Neuronal stem cell (in vitro differentiated cells): ENCODE measurements at regions not wholly inside any gene's neighbourhood (a gene's known extent, or its start where the extent isn't known, plus 50 kb on each side); places are given as distances from the start of the nearest gene placed in this dataset.

Source experiments
- DNase-seq: peaks from one replicate; pipeline ENCODE4 v3.0.0-alpha.2; 2013; ENCODE audit warnings: low spot score
- H2AFZ ChIP-seq: one replicate; pipeline ENCODE4 v1.6.1; 2013; ENCODE audit warnings: mild to moderate bottlenecking, low read length, inconsistent platforms
- H2AK5ac ChIP-seq: 2 replicates; pipeline ENCODE4 v1.6.1; 2013; ENCODE audit warnings: low read depth, mild to moderate bottlenecking, inconsistent platforms, low read length, moderate library complexity, mixed read lengths
- H2BK120ac ChIP-seq: 2 replicates; pipeline ENCODE4 v1.6.1; 2013; ENCODE audit warnings: low read depth, mild to moderate bottlenecking, inconsistent platforms, low read length, moderate library complexity, mixed read lengths
- H2BK12ac ChIP-seq: one replicate; pipeline ENCODE4 v1.6.1; 2013; ENCODE audit warnings: low read length, inconsistent platforms
- H2BK15ac ChIP-seq: 2 replicates; pipeline ENCODE4 v1.6.1; 2013; ENCODE audit warnings: mild to moderate bottlenecking, low read length, inconsistent platforms, mixed read lengths
- H2BK5ac ChIP-seq: one replicate; pipeline ENCODE4 v1.6.1; 2013; ENCODE audit warnings: inconsistent platforms, mild to moderate bottlenecking, low read length, moderate library complexity
- H3K14ac ChIP-seq: one replicate; pipeline ENCODE4 v1.6.1; 2013; ENCODE audit warnings: low read length, inconsistent platforms
- H3K18ac ChIP-seq: 2 replicates; pipeline ENCODE4 v1.6.1; 2013; ENCODE audit warnings: low read length, inconsistent platforms
- H3K23ac ChIP-seq: 2 replicates; pipeline ENCODE4 v1.6.1; 2013; ENCODE audit warnings: low read depth, mild to moderate bottlenecking, mixed read lengths, low read length, inconsistent platforms; ENCODE audit not compliant: poor library complexity
- H3K27ac ChIP-seq: replicated peaks from 3 replicates; pipeline ENCODE4 v1.5.1; 2013; ENCODE audit warnings: low read length, inconsistent platforms
- H3K27me3 ChIP-seq, 3 experiments: 2 replicates each; pipeline ENCODE4 v1.6.1; 2013; ENCODE audit warnings: low read length in 3 of 3, mild to moderate bottlenecking in 2 of 3, inconsistent platforms in 1 of 3, low read depth in 1 of 3, mixed read lengths in 1 of 3, moderate library complexity in 1 of 3; ENCODE audit not compliant: control insufficient read depth in 3 of 3, insufficient read depth in 3 of 3
- H3K36me3 ChIP-seq, 2 donors: replicated peaks in 1 of 2; 2 replicates each; pipeline ENCODE4 v1.6.1; 2013; ENCODE audit warnings: low read length in 2 of 2; ENCODE audit not compliant: control insufficient read depth in 2 of 2, insufficient read depth in 2 of 2
- H3K4ac ChIP-seq: 2 replicates; pipeline ENCODE4 v1.6.1; 2013; ENCODE audit warnings: inconsistent platforms, mild to moderate bottlenecking, low read length, moderate library complexity
- H3K4me1 ChIP-seq, 2 donors: 1 replicate in 1 of 2; 2 replicates in 1 of 2; pipeline ENCODE4 v1.6.1; 2013; ENCODE audit warnings: low read length in 2 of 2, low read depth in 1 of 2; ENCODE audit not compliant: control insufficient read depth in 2 of 2, insufficient read depth in 1 of 2
- H3K4me2 ChIP-seq: one replicate; pipeline ENCODE4 v1.6.1; 2013; ENCODE audit warnings: mild to moderate bottlenecking, low read length, inconsistent platforms; ENCODE audit not compliant: insufficient read depth, poor library complexity, severe bottlenecking
- H3K4me3 ChIP-seq, 2 donors: 2 replicates each; pipeline ENCODE4 v1.5.1; 2013; ENCODE audit warnings: low read length in 2 of 2, mild to moderate bottlenecking in 2 of 2, inconsistent platforms in 1 of 2, moderate library complexity in 1 of 2
- H3K79me1 ChIP-seq: one replicate; pipeline ENCODE4 v1.6.1; 2013; ENCODE audit warnings: low read depth, mild to moderate bottlenecking, inconsistent platforms, low read length, moderate library complexity
- H3K9ac ChIP-seq: one replicate; pipeline ENCODE4 v1.6.1; 2013; ENCODE audit warnings: mild to moderate bottlenecking, low read depth, low read length, inconsistent platforms; ENCODE audit not compliant: poor library complexity
- H3K9me3 ChIP-seq, 2 donors: replicated peaks in 1 of 2; 2 replicates each; pipeline versions ENCODE3 to v1.6.1; 2013; ENCODE audit warnings: low read length in 2 of 2, mild to moderate bottlenecking in 2 of 2, inconsistent platforms in 1 of 2, low read depth in 1 of 2, mixed read lengths in 1 of 2, moderate library complexity in 1 of 2; ENCODE audit not compliant: control insufficient read depth in 2 of 2, insufficient read depth in 1 of 2
- H4K8ac ChIP-seq: one replicate; pipeline ENCODE4 v1.6.1; 2013; ENCODE audit warnings: low read depth, mild to moderate bottlenecking, inconsistent platforms, low read length, moderate library complexity
- H4K91ac ChIP-seq: one replicate; pipeline ENCODE4 v1.6.1; 2013; ENCODE audit warnings: low read length, low read depth, mild to moderate bottlenecking, inconsistent platforms; ENCODE audit not compliant: poor library complexity
- WGBS, 2 donors: extraction: QIAGEN DNeasy Blood & Tissue Kit; methylation state at CpG; one replicate each; pipeline ENCODE4 v1.1.7; 2013; ENCODE audit warnings: missing lambda C conversion rate in 2 of 2, mixed read lengths in 1 of 2; ENCODE audit not compliant: insufficient read length in 2 of 2, insufficient replicate concordance in 1 of 2; ENCODE audit errors: extremely low coverage in 2 of 2; 5-methylcytosine and 5-hydroxymethylcytosine counted together

GRCh38 chr1:69121723-69122122, 446.0 kb upstream of the LRRC7 start:
- Histone ChIP-seq H3K36me3 (no peaks in the 10 kb centered on the region), H3K4me3 (no peak overlapping the region), H4K8ac (no peak overlapping the region), H2BK12ac (no peak overlapping the region), H2BK15ac (no peak overlapping the region), H3K23ac (no peak overlapping the region), H3K14ac (no peak overlapping the region), H3K4me1 (no peaks in the 10 kb centered on the region), H4K91ac (no peak overlapping the region), H3K4me2 (no peak overlapping the region), H3K27ac (no peak overlapping the region), H2BK5ac (no peak overlapping the region), H3K18ac (no peak overlapping the region), H3K27me3 (no peaks in the 10 kb centered on the region), H3K79me1 (no peaks in the 10 kb centered on the region), H3K4ac (no peak overlapping the region), H2AK5ac (no peak overlapping the region), H2BK120ac (no peak overlapping the region), H3K9ac (no peak overlapping the region), H2AFZ (no peak overlapping the region), H3K9me3 (no peaks in the 10 kb centered on the region)
- no CpG with 5 or more reads among the region's 1 CpG for WGBS, 2 donors
- DNase-seq = no peak

DNA sequence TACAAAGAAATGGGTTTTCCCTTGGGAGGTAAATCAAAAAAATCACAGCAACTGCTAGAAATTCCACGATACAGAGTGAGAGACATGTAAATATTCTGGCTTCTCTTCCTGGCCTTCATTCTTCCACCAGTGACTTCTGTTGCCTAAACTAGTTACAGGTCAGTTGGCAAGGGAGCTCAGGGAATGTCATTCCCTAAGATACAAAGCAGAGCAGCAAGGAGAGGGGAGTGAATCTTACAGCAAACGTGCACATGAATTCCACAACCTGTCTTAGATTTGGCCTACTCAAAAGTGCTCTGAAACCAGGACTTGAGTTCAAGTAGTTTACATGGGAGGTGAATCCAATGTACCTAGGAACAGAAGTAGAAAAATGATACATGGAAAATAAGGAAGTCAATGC, 445.3 kb upstream of the LRRC7 start:
- DNase-seq = no peak
- H3K23ac ChIP-seq = no peak overlapping the region
- no peaks in the 10 kb centered on the region for H3K79me1 ChIP-seq
- no peak overlapping the region for H2BK12ac ChIP-seq
- no CpG with 5 or more reads among the region's 2 CpGs for WGBS, 2 donors
- H2AK5ac ChIP-seq = no peak overlapping the region
- no peak overlapping the region for H3K4ac ChIP-seq
- no peak overlapping the region for H2AFZ ChIP-seq
- no peak overlapping the region for H2BK15ac ChIP-seq
- no peak overlapping the region for H2BK120ac ChIP-seq
- H4K91ac ChIP-seq = no peak overlapping the region
- no peaks in the 10 kb centered on the region for H3K27me3 ChIP-seq
- H3K27ac ChIP-seq = no peak overlapping the region
- no peak overlapping the region for H3K14ac ChIP-seq
- H3K36me3 ChIP-seq = no peaks in the 10 kb centered on the region
- H3K9ac ChIP-seq = no peak overlapping the region
- no peak overlapping the region for H2BK5ac ChIP-seq
- no peak overlapping the region for H4K8ac ChIP-seq
- no peak overlapping the region for H3K4me3 ChIP-seq
- no peaks in the 10 kb centered on the region for H3K4me1 ChIP-seq
- no peak overlapping the region for H3K4me2 ChIP-seq
- H3K9me3 ChIP-seq = no peaks in the 10 kb centered on the region
- H3K18ac ChIP-seq = no peak overlapping the region

- H3K36me3 ChIP-seq = no peaks in the 10 kb centered on the region
- no CpG with 5 or more reads among the region's 1 CpG for WGBS, 2 donors
Measured at GRCh38 chr1:69123486-69123885, 444.2 kb upstream of the LRRC7 start.

DNA sequence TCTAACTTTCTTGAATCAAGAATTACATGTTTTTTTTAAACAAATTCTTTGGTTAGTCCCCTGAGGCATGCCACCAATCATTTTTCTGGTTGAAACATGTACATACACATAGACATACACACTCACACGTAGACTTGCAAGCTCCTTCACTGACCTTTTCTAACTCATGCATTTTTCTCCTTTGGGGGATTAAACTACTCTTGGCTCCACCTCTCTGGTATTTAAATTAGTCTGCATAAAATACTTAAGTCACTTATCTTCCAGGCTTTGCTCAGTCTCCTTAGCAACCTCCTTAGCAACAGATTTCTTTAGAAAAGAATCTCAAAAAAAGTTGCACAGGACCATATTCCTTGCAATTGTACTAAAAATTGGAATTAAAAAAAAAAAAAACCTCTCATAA, 440.9 kb upstream of the LRRC7 start:
- Histone ChIP-seq H2AFZ (no peak overlapping the region), H3K4me3 (no peak overlapping the region), H3K18ac (no peak overlapping the region), H3K4ac (no peak overlapping the region), H4K91ac (no peak overlapping the region), H2BK12ac (no peak overlapping the region), H3K14ac (no peak overlapping the region), H3K9me3 (no peaks in the 10 kb centered on the region), H3K9ac (no peak overlapping the region), H2BK15ac (no peak overlapping the region), H2AK5ac (no peak overlapping the region), H3K36me3 (no peaks in the 10 kb centered on the region), H3K27me3 (no peaks in the 10 kb centered on the region), H3K23ac (no peak overlapping the region), H2BK120ac (no peak overlapping the region), H4K8ac (no peak overlapping the region), H3K27ac (no peak overlapping the region), H2BK5ac (no peak overlapping the region), H3K79me1 (no peaks in the 10 kb centered on the region), H3K4me1 (peaks cover 0 to 11% of the 10 kb centered on the region in 2 donors), H3K4me2 (no peak overlapping the region)
- no peak for DNase-seq
- WGBS, 2 donors = no CpG with 5 or more reads among the region's 1 CpG

More at GRCh38 chr1:69123486-69123885, 444.2 kb upstream of the LRRC7 start:
- H3K27me3 ChIP-seq = no peaks in the 10 kb centered on the region
- no peak overlapping the region for H3K27ac ChIP-seq
- no peak overlapping the region for H2BK120ac ChIP-seq
- H4K91ac ChIP-seq = no peak overlapping the region
- no peak overlapping the region for H3K23ac ChIP-seq
- no peak for DNase-seq
- no peak overlapping the region for H3K18ac ChIP-seq
- no peak overlapping the region for H2BK12ac ChIP-seq
- no peak overlapping the region for H3K14ac ChIP-seq
- no peak overlapping the region for H3K4me2 ChIP-seq
- peaks cover 0 to 3% of the 10 kb centered on the region in 2 donors for H3K4me1 ChIP-seq
- H2BK15ac ChIP-seq = no peak overlapping the region
- no peaks in the 10 kb centered on the region for H3K9me3 ChIP-seq
- H2BK5ac ChIP-seq = no peak overlapping the region
- H3K9ac ChIP-seq = no peak overlapping the region
- no peak overlapping the region for H2AFZ ChIP-seq
- H4K8ac ChIP-seq = no peak overlapping the region
- no peak overlapping the region for H2AK5ac ChIP-seq
- H3K4ac ChIP-seq = no peak overlapping the region
- no peak overlapping the region for H3K4me3 ChIP-seq
- no peaks in the 10 kb centered on the region for H3K79me1 ChIP-seq
